ENCODE measurements at regions not wholly inside any gene's neighbourhood (a gene's known extent, or its start where the extent isn't known, plus 50 kb on each side); places are given as distances from the start of the nearest gene placed in this dataset.
"Not testable (repeated sequence)": the region's sequence is repeated elsewhere in the genome, so short reads cannot be mapped to it uniquely, and the experiment has no call there.

- no peak for DNase-seq
Measured at GRCh38 chr4:125262502-125262901, 52.3 kb upstream of the FAT4 start.

DNA sequence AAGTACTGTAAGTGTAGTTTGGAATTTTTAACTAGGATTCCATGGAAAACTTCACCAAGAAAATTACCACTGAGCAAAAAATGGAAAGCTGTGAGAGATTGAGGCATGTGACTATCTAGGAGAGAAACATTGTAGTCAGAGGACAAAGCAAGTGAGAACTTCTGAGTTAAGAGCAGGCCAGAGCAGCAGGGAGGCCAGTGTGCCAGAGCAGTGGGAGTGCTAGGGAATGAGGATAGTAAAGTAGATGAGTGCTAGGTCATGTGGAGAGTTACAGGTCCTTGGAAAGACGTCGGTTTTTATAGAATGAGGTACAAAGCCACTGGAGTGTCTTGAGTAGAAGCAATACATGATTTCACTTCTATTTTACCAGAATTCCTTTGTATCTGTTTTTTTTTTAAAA is 52.7 kb upstream of the FAT4 start:
- no peak for DNase-seq

GRCh38 chr4:125254106-125254505 is 60.6 kb upstream of the FAT4 start:
- no peak for DNase-seq

DNA sequence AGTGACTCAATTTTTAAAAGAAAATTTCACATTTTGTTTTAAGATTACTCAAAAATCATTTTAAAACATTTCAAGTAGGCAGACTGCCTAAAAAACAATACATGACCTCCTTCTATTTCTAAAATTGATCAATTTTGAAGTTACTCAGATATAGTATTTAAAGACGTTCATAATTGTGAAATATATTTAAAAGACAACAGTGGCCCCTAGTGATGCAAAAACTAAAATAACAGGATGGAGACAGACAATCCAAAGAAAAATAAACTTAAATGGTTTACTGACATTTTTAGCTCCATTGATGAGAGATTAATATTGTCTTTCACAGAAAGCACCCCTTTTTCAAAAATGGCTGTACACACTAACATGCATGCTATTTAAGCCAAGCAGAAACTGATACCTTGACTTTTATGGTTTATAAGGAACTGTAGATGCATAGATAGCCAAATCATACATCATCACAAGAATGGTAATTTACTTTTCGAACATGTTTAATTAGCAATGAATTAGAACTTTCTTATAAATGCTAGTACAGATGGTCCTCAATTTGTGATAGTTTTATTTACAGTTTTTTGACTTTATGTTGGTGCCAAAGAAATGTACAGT is 69.8 kb upstream of the FAT4 start:
- DNase-seq, result no peak

- no peak for DNase-seq
Measured at GRCh38 chr4:125243789-125244397, 70.9 kb upstream of the FAT4 start.

GRCh38 chr4:125235971-125236370 is 78.8 kb upstream of the FAT4 start:
- DNase-seq, result no peak

GRCh38 chr4:125231661-125232060 is 83.1 kb upstream of the FAT4 start:
- no peak for DNase-seq

DNA sequence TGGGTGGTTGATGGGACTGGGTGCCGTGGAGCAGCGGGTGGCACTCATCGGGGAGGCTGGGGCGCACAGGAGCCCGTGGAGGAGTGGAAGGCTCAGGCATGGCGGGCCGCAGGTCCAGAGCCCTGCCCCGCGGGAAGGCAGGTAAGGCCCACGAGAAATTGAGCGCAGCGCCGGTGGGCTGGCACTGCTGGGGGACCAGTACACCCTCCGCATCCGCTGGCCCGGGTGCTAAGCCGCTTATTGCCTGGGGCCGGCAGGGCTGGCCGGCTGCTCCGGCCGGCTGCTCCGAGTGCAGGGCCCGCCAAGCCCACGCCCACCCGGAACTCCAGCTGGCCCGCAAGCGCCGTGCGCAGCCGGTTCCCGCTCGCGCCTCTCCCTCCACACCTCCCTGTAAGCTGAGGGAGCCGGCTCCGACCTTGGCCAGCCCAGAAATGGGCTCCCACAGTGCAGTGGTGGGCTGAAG is 85.1 kb upstream of the FAT4 start:
- DNase-seq, result peak; percentile 1

DNA sequence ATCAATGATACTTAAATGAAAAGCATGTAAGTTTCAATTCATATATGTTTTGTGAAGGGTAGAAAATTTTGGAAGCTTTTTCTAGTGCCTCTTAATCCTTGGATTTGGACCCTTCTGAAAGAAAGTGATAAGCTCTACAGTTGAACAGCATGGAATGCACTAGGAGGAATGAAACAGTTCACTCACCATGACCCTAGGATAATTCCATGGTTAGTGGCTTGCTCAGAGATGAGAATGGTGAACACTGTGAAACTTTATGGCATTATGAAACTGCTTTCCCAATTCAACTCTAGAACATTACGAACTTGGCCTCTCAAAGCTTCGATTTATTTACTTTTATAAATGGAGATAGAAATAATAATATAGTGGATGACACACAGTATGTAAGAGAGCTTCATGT is 88.9 kb upstream of the FAT4 start:
- no peak for DNase-seq

GRCh38 chr4:125200556-125200955 is 114.2 kb upstream of the FAT4 start:
- no peak for DNase-seq

DNA sequence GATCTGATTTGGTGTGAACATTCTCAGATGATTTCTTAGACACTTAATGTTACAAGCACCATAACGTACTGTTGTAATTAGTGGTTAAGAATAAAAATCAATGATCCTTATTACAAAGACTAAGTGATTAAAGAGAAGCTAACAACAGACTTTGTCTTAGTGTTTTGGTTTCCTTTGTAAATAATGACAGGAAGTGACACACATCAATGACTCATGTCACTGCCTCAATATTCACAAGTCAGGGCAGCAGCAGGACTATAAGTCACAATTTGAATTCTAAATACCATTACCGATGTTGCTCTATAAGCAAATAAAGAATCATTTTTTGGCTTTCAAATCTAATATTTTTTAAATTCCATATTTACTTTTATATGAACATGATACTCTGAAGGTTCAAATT is 115.8 kb upstream of the FAT4 start:
- DNase-seq, result no peak

DNA sequence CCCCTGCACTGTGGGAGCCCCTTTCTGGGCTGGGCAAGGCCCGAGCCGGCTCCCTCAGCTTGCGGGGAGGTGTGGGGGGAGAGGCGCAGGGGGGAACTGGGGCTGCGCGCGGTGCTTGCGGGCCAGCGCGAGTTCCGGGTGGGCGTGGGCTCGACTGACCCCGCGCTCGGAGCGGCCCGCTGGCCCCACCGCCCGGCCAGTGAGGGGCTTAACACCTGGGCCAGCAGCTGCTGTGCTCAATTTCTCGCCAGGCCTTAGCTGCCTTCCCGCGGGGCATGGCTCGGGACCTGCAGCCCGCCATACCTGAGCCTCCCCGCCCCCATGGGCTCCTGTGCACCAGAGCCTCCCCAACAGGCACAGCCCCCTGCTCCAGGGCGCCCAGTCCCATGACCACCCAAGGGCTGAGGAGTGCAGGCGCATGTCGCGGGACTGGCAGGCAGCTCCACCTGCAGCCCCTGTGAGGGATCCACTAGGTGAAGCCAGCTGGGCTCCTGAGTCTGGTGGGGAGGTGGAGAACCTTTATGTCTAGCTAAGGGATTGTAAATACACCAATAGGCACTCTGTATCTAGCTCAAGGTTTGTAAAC is 122.8 kb upstream of the FAT4 start:
- not testable (repeated sequence) for DNase-seq

DNA sequence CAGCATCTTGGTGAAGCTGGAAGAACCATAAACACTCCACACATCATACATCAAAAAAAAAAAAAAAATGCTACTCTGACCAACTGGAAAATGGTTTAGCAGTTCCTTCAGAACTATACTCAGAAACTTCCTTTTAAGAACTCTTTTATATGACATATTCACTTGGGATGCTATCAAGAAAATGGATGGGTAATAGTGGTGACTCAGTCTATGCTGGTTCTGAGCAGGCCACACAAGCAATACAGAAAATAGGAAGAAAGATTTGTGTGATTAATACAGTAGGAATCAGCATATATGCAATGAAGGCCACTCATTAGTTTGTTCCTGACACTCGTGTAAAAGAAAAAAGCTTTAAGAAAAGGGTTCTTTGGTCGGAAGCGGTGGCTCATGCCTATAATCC is 123.5 kb upstream of the FAT4 start:
- DNase-seq, result no peak

DNA sequence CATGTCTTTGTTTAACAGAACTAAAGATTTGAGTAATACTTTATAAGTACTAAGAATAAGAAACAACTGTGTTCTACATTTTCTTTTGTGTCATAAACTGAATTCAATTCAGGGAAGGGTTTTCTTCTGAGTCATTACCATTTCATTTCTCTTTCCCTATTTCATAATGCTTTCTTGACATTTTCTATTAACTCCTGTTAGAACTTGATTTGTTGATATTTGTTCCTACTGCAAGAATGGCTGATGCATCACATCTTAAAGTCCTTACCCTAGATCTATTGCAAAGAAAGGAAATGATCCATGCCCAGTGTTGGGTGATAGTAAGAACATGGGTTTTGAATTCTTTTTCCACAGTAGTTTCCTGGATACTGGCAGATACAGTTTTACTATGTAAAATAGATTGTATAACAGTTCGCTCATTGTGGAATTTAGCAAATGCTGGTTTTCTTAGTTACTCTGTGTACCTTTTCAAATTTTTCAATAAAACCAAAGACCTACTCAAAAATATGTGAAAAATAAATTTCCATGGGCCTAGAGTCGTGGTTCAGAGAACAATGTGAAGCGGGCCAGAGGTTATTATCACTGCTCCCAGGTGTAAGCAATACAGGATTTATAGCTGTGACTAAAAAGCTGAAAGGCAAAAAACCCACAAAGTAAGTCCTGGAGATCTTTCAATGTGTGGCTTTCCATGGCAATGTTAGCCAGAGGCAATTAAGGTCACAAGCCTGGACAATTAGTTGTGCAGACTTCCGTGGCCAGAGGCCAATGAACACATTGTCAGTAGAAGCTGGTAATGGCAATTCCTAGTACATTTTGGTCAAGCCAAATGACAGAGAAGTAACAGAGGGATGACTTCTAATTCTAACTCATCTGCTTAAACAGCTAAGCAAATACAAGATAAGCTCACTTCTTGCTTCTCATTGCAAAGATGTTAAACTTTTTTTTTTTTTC is 127.3 kb upstream of the FAT4 start:
- no peak for DNase-seq

DNA sequence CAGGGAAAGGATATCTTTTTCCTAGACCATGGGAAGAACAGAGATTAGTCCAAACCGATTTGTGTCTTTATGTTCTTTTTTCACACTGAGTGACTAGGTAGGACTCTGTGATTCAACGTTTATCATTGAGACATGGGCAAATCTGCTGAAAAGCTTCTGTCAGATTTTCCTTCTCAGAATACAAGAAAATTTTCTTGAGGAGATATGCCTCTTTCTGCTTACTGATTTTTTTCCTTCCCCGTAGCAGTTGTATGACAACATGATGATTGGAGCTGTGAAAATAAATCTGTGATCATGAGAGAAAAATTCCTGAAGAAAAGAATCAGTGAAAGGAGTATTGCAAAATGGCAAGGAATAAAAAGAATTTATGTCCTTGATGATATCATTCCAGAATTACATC is 130.6 kb upstream of the FAT4 start:
- no peak for DNase-seq

- no peak for DNase-seq
Measured at GRCh38 chr4:125181804-125182203, 133.0 kb upstream of the FAT4 start.

DNA sequence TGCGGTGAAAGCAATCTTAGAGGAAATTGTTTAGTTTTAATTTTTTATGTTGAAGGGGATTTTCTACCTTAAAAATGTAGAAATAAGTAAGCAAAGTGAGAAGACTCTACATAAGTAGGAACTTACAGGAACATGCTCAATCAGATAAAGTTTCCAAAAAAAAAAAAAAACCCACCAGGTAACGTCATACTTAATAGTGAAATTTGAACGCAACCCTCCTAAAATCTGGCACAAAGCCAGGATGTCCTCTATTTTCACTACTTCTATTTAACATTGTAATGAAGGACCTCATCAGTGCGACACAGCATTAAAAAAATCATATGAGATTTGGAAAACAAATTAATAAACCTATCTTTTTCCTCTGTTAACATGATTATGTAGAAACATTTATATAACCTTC is 135.0 kb upstream of the FAT4 start:
- DNase-seq, result no peak

DNA sequence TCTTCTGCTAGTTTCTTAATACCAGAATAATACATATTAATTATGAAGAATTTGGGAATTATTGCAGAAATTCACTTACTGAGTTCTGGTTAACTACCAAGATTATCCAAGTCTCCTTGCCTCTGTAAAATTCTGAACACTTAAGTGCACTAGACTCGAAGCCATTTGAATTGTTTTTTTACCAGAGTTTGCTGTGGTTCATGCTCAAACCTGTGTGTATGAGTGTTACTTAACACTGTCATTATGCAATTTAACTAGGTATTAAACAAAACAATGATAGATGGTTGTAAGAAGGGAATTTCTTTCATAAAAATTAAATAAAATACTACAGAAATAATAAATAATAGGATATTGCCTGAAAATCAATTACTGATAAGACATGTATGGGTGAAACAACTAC is 145.6 kb upstream of the FAT4 start:
- DNase-seq, result no peak

DNA sequence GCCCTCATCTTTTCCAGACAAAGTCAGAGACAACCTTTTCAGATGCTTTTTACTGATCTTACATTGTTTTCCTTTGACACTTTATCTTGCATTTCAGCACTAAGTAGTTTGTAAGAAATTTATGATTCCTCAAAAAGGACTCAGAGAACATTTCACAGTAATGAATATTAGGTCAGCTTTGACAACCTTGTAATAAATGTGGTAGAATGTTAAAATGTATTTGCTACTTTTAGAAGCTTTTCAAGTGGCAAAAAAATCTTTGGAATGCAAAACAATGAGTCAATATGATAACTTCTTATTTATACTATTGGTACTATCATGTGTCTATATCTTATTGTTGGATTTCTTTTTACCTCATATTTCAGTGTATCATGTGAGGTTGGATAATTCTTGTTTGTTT is 146.2 kb upstream of the FAT4 start:
- DNase-seq, result no peak

DNA sequence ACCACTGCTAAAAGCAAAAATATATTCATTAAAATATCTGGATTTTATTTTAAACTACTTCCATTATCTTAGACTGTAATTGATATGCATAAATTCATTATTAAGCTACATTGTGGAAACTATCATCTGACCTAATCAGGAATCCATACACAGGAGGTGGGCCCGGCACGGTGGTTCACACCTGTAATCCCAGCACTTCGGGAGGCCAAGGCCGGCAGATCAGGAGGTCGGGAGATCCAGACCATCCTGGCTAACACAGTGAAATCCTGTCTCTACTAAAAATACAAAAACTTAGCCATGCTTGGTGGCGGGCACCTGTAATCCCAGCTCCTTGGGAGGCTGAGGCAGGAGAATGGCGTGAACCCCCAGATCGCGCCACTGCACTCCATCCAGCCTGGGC is 148.7 kb upstream of the FAT4 start:
- DNase-seq, result not testable (repeated sequence)

- no peak for DNase-seq
Measured at GRCh38 chr4:125159001-125159400, 155.8 kb upstream of the FAT4 start.

DNA sequence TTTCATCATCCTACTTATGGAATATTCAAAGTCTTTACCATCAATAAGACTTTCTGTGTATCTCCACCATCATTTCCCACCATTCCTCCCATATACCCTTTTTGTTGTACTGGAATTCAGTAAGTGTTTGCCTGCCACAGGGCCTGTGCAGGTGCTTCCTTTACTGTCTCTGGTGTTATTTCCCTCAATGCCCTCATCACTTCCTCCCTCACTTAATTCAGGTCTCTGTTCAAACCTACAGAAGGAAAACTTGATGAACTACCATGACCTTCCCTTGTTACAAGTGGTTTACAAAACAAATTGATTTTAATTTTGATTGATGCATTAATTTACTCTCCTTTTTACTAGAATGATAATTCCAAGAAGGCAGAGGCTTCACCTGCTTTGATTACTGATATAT is 159.5 kb upstream of the FAT4 start:
- no peak for DNase-seq

GRCh38 chr4:125140966-125141495 is 173.7 kb upstream of the FAT4 start:
- DNase-seq, result no peak
